ENCODE measurements at regions not wholly inside any gene's neighbourhood (a gene's known extent, or its start where the extent isn't known, plus 50 kb on each side); places are given as distances from the start of the nearest gene placed in this dataset.
"Not testable (repeated sequence)": the region's sequence is repeated elsewhere in the genome, so short reads cannot be mapped to it uniquely, and the experiment has no call there.

- DNase-seq (ENCODE audit: low read depth in 1 of 2, low spot score in 1 of 2) = no peak
- no peak overlapping the region for H3K4me3 ChIP-seq (replicated peaks; ENCODE audit: insufficient read depth, low read length)
- no peak overlapping the region for H3K27ac ChIP-seq (replicated peaks)
- no peaks in the 10 kb centered on the region for H3K27me3 ChIP-seq (ENCODE audit: insufficient read depth, poor library complexity, severe bottlenecking)
- TF ChIP-seq SPI1 (IDR thresholded peaks at IDR 0.05; ENCODE audit: borderline replicate concordance, low read depth) (no peak), POLR2AphosphoS5 (IDR thresholded peaks at IDR 0.05; ENCODE audit: low read depth) (no peak), GABPA (IDR thresholded peaks at IDR 0.05; ENCODE audit: low read depth) (no peak)
- TF ChIP-seq, protein P1, sequence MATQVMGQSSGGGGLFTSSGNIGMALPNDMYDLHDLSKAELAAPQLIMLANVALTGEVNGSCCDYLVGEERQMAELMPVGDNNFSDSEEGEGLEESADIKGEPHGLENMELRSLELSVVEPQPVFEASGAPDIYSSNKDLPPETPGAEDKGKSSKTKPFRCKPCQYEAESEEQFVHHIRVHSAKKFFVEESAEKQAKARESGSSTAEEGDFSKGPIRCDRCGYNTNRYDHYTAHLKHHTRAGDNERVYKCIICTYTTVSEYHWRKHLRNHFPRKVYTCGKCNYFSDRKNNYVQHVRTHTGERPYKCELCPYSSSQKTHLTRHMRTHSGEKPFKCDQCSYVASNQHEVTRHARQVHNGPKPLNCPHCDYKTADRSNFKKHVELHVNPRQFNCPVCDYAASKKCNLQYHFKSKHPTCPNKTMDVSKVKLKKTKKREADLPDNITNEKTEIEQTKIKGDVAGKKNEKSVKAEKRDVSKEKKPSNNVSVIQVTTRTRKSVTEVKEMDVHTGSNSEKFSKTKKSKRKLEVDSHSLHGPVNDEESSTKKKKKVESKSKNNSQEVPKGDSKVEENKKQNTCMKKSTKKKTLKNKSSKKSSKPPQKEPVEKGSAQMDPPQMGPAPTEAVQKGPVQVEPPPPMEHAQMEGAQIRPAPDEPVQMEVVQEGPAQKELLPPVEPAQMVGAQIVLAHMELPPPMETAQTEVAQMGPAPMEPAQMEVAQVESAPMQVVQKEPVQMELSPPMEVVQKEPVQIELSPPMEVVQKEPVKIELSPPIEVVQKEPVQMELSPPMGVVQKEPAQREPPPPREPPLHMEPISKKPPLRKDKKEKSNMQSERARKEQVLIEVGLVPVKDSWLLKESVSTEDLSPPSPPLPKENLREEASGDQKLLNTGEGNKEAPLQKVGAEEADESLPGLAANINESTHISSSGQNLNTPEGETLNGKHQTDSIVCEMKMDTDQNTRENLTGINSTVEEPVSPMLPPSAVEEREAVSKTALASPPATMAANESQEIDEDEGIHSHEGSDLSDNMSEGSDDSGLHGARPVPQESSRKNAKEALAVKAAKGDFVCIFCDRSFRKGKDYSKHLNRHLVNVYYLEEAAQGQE (IDR thresholded peaks at IDR 0.05; ENCODE audit: insufficient replicate concordance, low read depth) = no peak
- TF ChIP-seq, protein P2, sequence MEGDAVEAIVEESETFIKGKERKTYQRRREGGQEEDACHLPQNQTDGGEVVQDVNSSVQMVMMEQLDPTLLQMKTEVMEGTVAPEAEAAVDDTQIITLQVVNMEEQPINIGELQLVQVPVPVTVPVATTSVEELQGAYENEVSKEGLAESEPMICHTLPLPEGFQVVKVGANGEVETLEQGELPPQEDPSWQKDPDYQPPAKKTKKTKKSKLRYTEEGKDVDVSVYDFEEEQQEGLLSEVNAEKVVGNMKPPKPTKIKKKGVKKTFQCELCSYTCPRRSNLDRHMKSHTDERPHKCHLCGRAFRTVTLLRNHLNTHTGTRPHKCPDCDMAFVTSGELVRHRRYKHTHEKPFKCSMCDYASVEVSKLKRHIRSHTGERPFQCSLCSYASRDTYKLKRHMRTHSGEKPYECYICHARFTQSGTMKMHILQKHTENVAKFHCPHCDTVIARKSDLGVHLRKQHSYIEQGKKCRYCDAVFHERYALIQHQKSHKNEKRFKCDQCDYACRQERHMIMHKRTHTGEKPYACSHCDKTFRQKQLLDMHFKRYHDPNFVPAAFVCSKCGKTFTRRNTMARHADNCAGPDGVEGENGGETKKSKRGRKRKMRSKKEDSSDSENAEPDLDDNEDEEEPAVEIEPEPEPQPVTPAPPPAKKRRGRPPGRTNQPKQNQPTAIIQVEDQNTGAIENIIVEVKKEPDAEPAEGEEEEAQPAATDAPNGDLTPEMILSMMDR (IDR thresholded peaks at IDR 0.05; ENCODE audit: insufficient read depth, low read length) = no peak
These were observed 1691.4 kb downstream of the TP53TG3F start for GRCh38 chr16:35150805-35151312.

- H3K27ac ChIP-seq (replicated peaks) = no peak overlapping the region
These were observed 1692.7 kb downstream of the TP53TG3F start for GRCh38 chr16:35152067-35152627.

DNA sequence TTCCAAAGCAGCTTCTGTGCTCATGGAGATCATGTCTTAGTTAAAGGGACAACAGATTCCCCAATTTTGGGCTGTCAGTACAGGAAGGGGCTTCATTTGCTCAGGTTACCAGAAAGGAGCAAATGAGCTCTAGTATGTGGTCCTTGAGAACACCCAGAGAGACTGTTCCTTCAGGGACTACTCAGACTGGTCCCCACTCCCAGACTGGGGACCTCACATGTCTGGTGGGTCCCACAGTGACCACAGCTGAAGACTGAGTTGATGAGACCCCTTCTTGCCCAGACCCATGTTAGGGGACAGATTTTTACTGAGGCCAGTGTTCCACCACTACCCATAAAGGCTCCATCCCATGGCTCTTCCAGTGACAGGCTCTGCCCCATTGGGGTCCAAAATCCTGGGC, 1695.2 kb downstream of the TP53TG3F start:
- Histone ChIP-seq H3K4me3 (replicated peaks; ENCODE audit: insufficient read depth, low read length) (no peak overlapping the region), H3K27me3 (ENCODE audit: insufficient read depth, poor library complexity, severe bottlenecking) (no peaks in the 10 kb centered on the region), H3K27ac (replicated peaks) (no peak overlapping the region)
- no peak for TF ChIP-seq GABPA (IDR thresholded peaks at IDR 0.05; ENCODE audit: low read depth)
- no peak for TF ChIP-seq SPI1 (IDR thresholded peaks at IDR 0.05; ENCODE audit: borderline replicate concordance, low read depth)
- DNase-seq (ENCODE audit: low read depth in 1 of 2, low spot score in 1 of 2) = no peak

More at GRCh38 chr16:35152067-35152627, 1692.7 kb downstream of the TP53TG3F start:
- Histone ChIP-seq H3K27me3 (ENCODE audit: insufficient read depth, poor library complexity, severe bottlenecking) (no peaks in the 10 kb centered on the region), H3K4me3 (replicated peaks; ENCODE audit: insufficient read depth, low read length) (no peak overlapping the region)
- TF ChIP-seq SPI1 (IDR thresholded peaks at IDR 0.05; ENCODE audit: borderline replicate concordance, low read depth) = no peak
- TF ChIP-seq GABPA (IDR thresholded peaks at IDR 0.05; ENCODE audit: low read depth) = no peak
- TF ChIP-seq, protein P1 (IDR thresholded peaks at IDR 0.05; ENCODE audit: insufficient replicate concordance, low read depth) = no peak
- TF ChIP-seq, protein P2 (IDR thresholded peaks at IDR 0.05; ENCODE audit: insufficient read depth, low read length) = no peak
- no peak for TF ChIP-seq POLR2AphosphoS5 (IDR thresholded peaks at IDR 0.05; ENCODE audit: low read depth)
- no peak for DNase-seq (ENCODE audit: low read depth in 1 of 2, low spot score in 1 of 2)

DNA sequence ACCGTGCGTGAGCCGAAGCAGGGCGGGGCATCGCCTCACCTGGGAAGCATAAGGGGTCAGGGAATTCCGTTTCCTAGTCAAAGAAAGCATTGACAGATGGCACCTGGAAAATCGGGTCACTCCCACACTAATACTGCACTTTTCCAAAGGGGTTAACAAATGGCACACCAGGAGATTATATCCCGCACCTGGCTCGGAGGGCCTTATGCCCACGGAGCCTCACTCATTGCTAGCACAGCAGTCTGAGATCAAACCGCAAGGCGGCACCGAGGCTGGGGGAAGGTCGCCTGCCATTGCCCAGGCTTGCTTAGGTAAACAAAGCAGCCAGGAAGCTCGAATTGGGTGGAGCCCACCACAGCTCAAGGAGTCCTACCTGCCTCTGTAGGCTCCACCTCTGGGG, 1698.1 kb downstream of the TP53TG3F start:
- DNase-seq (ENCODE audit: low read depth in 1 of 2, low spot score in 1 of 2); H3K27me3 ChIP-seq (ENCODE audit: insufficient read depth, poor library complexity, severe bottlenecking); H3K4me3 ChIP-seq (replicated peaks; ENCODE audit: insufficient read depth, low read length); H3K27ac ChIP-seq (replicated peaks): not testable (repeated sequence)

GRCh38 chr16:35169324-35169723, 1709.9 kb downstream of the TP53TG3F start:
- H3K27ac ChIP-seq (replicated peaks); H3K27me3 ChIP-seq (ENCODE audit: insufficient read depth, poor library complexity, severe bottlenecking); H3K4me3 ChIP-seq (replicated peaks; ENCODE audit: insufficient read depth, low read length); DNase-seq (ENCODE audit: low read depth in 1 of 2, low spot score in 1 of 2): not testable (repeated sequence)

- H3K27ac ChIP-seq (replicated peaks); H3K4me3 ChIP-seq (replicated peaks; ENCODE audit: insufficient read depth, low read length); H3K27me3 ChIP-seq (ENCODE audit: insufficient read depth, poor library complexity, severe bottlenecking); DNase-seq (ENCODE audit: low read depth in 1 of 2, low spot score in 1 of 2): not testable (repeated sequence)
These were observed 1710.6 kb downstream of the TP53TG3F start for GRCh38 chr16:35170061-35170460.
